ENCODE measurements at regions not wholly inside any gene's neighbourhood (a gene's known extent, or its start where the extent isn't known, plus 50 kb on each side); places are given as distances from the start of the nearest gene placed in this dataset.
A peak's percentile ranks its signal among the peaks of the same experiment; 100 is the strongest.

DNA sequence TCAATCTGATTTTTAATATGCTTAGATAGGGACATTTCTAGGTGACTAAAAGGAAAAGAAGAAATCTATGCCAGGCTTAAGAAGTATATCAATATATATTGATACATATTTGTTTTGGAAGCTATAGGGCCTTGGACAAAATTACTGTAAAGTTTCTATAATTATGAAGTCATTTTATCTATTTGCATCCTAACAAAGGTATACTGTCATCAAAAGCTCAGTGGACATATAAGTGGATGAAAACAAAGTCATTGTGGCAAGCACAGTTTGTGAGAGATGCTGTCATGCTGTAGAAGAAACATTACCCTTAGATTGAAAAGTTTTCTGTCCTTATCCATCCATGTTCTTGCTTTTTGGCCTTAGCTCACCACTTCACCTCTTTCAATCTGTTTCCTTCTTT lies 140.3 kb upstream of the SPEF2 start:
- DNase-seq = no peak

DNA sequence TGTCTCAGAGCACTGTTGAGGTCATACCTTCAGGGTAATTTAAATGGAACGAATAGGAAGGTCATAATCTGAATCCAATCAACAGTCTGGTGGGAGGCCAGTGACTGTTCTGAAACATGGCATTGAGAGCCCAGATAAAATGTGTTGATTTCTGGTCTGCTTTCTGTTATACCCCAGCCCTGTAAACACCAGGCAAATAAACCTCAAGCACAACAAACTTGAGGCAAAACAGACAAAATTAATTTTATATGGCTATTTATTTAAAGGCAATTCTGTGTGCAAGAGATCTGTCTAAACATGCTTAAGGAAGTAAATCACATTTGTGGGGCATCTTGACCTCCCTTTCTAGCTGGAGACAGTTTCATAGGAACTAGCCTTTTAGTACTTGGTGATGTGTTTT lies 140.9 kb upstream of the SPEF2 start:
- DNase-seq = no peak

DNA sequence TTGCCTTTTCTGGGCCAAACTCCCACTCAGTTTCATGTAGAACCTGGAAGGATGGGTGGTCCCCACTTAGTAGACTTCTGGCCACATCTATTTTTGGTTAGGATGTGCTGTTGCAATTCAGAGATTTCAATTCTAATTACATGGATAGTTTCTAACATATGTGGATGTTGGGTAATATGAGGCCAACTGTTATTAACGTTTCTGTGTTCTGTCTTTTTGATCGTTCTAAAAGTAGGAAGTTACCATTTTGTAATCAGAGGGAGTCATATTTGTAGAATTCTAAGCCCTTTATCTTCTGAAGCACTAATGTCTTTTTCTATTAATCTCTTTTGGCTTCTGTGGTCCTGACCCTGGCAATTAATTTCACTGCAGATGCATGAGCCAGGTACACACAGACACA lies 141.6 kb upstream of the SPEF2 start:
- DNase-seq = no peak

DNA sequence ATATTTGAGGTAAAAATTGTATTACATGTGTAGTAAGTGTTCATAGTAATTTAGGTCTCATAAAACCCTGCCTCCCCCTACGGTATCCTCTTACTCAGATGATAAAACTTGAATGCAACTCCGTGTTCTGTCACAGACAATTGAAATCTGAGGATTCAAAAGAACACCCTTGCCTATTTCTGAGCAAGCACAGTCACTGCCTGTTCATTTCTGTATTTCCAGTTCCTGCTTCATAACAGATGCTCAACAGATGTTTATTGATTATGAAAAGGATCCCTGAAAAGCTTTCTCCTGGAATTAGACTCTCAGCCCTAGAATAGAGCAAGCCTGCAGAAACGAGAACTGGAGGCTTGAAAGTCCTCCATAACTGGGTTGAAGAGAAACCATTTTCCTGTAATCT lies 144.1 kb upstream of the SPEF2 start:
- no peak for DNase-seq

GRCh38 chr5:35470866-35471265 lies 146.8 kb upstream of the SPEF2 start:
- DNase-seq = no peak

- DNase-seq = no peak
Observed at GRCh38 chr5:35468811-35469210, 148.9 kb upstream of the SPEF2 start.

DNA sequence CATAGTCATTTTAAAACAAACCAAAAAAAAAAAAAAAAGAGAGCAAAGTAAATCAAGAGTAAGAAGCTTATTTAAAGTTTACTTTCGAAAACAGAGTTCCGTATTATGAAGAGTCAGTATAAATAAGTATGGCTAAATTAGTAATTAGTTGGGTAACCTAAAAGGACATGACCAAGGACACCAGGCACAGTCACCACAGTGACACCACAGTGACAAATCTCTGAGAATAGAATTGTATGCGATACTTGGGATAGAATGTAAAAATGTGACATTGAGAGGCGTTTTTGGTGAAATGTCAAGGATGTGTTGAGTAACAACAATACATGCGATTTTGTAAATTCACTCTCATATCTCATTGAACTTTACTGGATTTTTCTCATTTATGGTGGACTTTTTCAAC lies 150.9 kb upstream of the SPEF2 start:
- DNase-seq = no peak

DNA sequence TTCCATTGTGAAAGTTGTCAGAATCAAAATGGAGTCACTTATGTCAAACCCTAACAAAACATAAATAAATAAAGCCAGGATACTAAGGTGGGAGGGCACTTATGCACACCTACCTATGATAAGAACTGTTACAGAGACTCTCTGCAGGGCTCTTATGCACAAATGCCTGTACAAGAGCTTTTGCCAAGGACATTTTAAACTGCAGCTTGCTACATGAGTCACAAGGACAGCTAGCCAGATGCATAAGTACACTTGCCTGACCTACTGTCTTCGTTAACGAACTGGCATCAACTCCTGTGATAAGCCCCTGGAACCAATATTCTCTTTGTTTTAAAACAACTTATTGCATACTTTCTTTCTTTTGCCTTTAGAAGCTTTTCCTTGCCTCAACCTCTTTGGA lies 152.9 kb upstream of the SPEF2 start:
- DNase-seq = no peak

DNA sequence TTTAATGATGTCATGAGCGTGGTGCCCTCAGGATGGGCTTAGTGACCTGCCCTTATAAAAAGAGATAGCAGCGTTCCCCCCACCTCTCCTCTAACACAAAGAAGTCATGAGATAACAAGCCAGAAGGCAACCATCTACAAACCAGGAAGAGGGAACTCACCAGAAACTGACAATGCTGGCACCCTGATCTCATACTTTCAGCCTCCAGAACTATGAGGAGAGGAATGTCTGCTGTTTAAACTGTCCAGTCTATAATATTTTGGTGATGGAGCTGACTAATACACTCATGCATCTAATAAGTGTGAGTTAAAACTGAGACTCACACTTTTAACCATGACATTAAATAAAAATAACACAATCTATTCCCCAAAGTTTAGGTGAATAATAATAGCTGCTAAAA lies 156.1 kb upstream of the SPEF2 start:
- no peak for DNase-seq

- no peak for DNase-seq
Observed at GRCh38 chr5:35458824-35459207, 158.8 kb upstream of the SPEF2 start.

- DNase-seq = no peak
Observed at GRCh38 chr5:35457912-35458823, 159.5 kb upstream of the SPEF2 start.

DNA sequence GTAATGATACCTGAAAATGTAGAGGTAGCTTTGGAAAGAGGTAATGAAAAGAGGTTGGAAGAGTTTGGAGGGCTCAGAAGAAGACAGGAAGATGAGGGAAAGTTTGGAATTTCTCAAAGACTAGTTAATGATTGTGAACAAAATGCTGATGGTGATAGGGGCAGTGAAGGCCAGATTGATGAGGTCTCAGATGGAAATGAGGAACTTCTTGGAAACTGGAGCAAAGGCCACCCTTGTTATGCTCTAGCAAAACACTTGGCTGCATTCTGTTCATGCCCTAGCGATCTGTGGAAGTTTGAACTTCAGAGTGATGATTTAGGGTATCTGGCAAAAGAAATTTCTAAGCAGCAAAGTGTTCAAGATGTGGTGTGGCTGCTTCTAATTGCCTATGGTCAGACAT lies 161.2 kb upstream of the SPEF2 start:
- no peak for DNase-seq

DNA sequence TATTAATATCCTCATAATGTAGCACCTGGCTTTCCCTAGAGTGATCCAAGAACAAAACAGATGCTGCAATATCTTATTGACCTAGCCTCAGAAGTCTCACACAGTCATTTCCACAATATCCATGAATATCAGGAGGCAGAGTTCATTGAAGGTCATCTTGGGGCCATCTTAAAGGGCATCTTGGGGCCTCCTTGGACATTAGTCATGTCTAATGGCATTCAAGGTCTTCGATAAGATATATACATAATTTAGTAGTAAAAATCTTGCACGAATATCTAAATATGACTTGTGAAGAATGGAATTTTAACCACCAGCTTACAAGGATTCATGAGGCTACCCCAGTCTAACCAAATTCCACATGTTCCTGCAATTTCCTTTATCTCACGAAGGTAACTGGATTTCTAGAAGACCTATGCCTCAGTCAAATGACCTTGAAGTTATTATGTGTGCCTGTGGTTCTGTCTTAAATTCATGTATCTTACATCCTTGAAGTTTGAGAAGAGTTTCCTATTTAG lies 163.6 kb upstream of the SPEF2 start:
- no peak for DNase-seq

DNA sequence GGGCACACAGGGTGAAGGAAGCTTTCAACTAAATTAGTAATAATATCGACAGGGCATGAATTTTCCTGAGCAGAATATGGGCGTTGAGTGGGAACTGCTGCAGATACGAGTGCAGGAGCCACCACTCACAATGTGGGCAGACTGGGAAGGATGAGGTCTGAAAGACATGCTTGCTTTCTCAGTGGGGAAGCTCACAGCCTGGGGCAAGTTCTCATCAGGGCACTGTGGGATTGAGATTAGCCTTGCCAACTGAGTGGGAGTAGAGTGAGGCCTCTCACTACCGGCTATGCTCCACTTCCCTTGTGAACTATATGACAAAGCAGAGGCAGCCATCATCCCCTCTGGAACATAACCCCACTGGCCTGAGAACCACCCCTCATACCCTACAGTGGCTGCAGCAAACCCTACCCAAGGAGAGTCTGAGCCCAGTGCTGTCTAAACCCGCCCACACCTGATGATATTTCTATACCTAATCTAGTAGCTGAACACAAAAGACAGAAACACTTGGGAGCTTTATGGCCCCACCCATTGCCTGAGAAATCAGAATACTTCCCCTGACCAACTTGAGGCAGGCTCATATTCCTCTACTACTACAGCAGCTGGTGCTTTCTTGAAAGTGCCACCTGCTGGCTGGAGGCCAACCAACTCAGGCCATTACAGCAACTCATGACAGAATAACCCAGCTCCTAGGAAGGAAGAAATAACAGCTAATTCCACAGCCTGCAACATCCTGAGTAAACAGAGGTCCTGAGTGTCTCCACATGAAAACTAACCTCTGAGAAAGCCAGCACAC lies 173.7 kb upstream of the SPEF2 start:
- DNase-seq = no peak

DNA sequence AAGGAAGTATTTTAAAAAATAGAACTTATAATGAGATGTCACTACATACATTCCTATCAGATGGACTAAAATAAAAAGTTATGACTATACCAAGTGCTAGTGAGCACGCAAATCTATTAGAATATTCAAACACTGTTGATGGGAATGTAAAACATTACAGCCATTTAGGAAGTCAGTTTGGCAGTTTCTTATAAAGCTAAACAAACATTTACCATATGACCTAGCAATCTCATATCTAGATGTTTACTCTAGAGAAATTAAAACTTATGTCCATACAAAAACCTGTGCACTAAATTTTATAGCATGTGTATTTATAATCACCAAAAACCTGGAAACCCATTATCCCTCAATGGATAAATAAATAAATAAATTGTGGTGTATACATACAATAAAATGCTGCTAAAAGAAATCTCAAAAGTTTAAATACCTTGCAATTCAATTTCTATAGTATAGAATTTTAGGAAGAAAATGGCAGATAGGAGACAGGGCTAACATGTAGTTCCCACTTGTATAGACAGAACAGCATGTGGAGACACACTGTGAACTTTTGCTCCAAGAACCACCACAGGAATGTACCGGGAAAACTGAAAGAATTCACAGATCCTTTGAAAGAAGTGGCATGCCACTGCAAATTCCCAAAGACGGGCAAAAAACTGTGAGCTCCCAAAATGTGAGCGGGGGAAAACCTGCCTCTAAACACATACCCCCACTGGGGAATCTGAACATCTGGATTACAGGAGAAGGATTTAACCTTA lies 174.6 kb upstream of the SPEF2 start:
- no peak for DNase-seq

DNA sequence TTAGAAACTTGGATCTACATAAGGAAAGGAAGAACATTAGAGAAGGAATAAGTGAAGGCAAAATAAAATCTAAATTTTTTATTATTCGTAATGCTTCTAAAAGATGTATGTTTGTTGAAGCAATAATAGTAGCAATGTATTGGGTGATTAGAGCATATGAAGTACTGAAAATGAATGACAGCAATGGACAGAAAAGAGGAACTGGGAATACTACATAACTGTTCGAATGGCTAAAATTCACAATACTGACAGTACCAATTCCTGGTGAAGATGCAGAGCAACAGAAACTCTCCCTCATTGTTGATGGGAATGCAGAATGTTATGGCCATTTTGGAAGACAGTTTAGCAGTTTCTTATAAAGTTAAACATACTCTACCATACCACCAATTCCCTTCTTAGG lies 177.3 kb upstream of the SPEF2 start:
- DNase-seq = no peak

DNA sequence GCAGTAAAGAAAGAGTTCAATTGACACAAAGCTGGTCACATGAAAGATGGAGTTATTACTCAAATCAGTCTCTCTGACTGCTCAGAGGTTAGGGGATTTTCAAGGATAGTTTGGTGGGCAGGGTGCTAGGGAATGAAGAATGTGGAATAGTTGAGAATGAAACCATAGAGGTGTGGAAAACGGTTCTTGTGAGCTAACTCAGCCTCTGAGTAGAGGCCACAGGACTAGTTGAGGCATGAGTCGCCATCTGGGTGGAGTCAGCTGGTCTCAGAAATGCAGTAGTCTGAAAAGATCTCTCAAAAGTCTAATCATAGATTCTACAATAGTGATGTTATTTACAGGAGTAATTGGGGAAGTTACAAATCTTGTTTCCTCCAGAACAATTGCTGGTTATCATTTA lies 178.9 kb upstream of the SPEF2 start:
- DNase-seq = no peak

- no peak for DNase-seq
Observed at GRCh38 chr5:35438288-35438687, 179.4 kb upstream of the SPEF2 start.

DNA sequence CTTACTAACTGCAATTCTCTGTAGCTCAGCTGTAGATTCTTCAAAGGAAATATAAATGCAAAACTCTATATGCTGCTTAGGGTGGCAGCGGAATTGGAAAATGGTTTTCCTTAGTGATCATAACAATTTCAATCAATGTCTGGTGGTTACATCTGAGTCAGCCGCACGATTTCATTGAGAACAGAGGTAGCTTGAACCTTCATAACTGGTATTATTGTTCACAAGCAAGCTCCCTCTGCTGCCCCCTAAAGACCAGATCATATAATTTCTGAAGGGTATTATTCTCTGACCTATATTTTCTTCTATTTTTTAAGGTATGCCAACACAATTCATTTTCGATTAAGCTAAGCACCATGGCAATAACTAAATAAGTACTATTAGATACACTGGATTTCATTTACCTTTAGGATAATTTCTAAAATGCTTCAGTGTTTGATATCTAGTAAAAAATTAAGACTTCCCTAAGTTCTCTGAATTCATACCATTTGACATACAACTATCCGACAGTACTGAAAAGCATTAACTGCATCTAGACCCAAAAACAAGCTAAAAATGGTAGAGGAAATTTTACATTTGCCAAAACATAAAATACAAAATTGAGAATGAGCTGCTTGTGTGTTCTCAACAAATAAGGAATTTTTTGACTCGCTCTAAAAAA lies 181.1 kb upstream of the SPEF2 start:
- peak; percentile 36 for DNase-seq

DNA sequence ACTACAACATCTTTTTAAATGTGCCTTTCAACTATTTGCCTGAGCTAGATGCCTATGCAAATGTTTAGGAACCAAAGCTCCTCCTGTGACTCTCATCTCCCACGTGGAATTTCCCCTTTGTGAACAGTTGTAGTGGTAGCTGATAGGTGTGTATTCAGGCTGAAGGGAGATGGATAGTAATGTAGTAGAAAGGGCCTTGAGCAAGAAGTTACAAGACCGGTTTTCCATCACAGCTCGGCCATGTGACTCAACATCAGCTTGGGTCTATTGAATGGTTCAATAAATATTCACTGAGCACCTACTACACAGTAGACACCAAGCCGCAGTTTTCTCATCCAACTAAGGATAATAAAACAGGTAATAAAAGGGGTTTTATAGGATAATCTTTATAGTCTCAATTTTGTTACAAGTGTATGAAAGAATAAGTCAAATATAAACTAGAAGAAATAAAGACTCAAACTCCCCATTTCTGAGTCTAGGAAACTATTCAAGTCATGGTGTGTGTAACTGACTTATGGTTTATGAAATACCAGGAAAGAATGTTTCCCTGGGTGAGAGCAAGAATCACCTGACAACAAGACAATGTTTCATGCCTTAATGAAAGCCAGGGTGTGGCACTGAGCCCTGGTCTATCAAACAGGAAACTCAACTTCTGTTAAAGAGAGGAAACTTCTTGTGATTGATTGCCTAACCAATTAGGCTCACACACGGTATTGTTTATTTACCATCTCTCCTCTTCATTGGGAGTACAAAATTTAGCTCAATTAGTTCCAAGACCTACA lies 187.1 kb upstream of the SPEF2 start:
- DNase-seq = no peak

- DNase-seq = no peak
Observed at GRCh38 chr5:35420200-35420599, 189.9 kb upstream of the PRLR start.

DNA sequence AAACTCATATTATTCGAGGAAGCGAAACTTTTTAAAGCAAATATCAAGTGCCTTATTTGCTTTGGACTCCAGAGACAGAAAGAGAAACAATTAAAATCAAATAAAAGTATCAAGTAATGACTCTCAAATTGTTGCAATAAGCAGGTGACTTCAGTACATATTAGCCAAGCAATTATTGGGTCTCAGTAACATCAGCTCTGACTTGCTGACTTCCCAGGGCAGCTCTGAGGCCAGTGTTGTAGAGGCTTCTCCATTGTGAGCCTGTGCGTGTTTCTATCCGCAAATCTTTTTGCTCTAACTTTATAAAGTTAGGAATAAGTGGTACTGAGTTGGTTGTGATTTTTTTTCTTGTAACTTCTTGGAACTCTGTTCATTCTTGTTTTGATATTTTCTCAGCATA lies 186.8 kb upstream of the PRLR start:
- DNase-seq = no peak
